Astrocyte (in vitro differentiated cells and primary cell): ENCODE measurements at regions not wholly inside any gene's neighbourhood (a gene's known extent, or its start where the extent isn't known, plus 50 kb on each side); places are given as distances from the start of the nearest gene placed in this dataset.

Experiments
- DNase-seq: peaks from one replicate; pipeline ENCODE4 v3.0.0-alpha.2; 2010; ENCODE audit warnings: low read depth
- FAIRE-seq: peaks from 2 replicates; lab custom pipeline; 2011; peaks lifted over from hg19 to GRCh38; lab: Jason Lieb, UNC
- H2AFZ ChIP-seq: 2 replicates; pipeline ENCODE4 v1.6.0; 2012; ENCODE audit warnings: low read depth, low read length, inconsistent platforms
- H3K27ac ChIP-seq: 2 replicates; pipeline ENCODE4 v1.5.1; 2011; ENCODE audit warnings: low read depth, low read length, inconsistent platforms
- H3K27me3 ChIP-seq: 2 replicates; pipeline ENCODE4 v1.6.0; 2011; ENCODE audit warnings: low read length, inconsistent platforms; ENCODE audit not compliant: insufficient read depth
- H3K36me3 ChIP-seq: 2 replicates; pipeline ENCODE4 v1.5.1; 2011; ENCODE audit warnings: low read length, inconsistent platforms; ENCODE audit not compliant: insufficient read depth
- H3K4me1 ChIP-seq: 2 replicates; pipeline ENCODE4 v1.5.1; 2011; ENCODE audit warnings: low read length, inconsistent platforms; ENCODE audit not compliant: insufficient read depth
- H3K4me2 ChIP-seq: 2 replicates; pipeline ENCODE4 v1.6.0; 2012; ENCODE audit warnings: low read length, inconsistent platforms
- H3K4me3 ChIP-seq: 2 replicates; pipeline ENCODE4 v1.5.1; 2011; ENCODE audit warnings: low read depth, mild to moderate bottlenecking, low read length, inconsistent platforms; ENCODE audit not compliant: insufficient read depth
- H3K79me2 ChIP-seq: 2 replicates; pipeline ENCODE4 v1.6.0; 2012; ENCODE audit warnings: mild to moderate bottlenecking, low read length, inconsistent platforms; ENCODE audit not compliant: insufficient read depth
- H3K9ac ChIP-seq: 2 replicates; pipeline ENCODE4 v1.6.0; 2012; ENCODE audit warnings: mild to moderate bottlenecking, low read length, inconsistent platforms
- H3K9me3 ChIP-seq: 2 replicates; pipeline ENCODE4 v1.5.1; 2012; ENCODE audit warnings: low read depth, mild to moderate bottlenecking, low read length, inconsistent platforms; ENCODE audit not compliant: insufficient read depth
- H4K20me1 ChIP-seq: 2 replicates; pipeline ENCODE4 v1.6.0; 2012; ENCODE audit warnings: low read length, inconsistent platforms; ENCODE audit not compliant: insufficient read depth
- H3K27ac Mint-ChIP-seq: one replicate; pipeline ENCODE4 v1.8.0; 2021; ENCODE audit warnings: mild to moderate bottlenecking, mixed read lengths; ENCODE audit not compliant: unreplicated experiment
- H3K27me3 Mint-ChIP-seq: one replicate; pipeline ENCODE4 v1.8.0; 2021; ENCODE audit warnings: low read depth, mixed read lengths; ENCODE audit not compliant: unreplicated experiment
- H3K36me3 Mint-ChIP-seq: one replicate; pipeline ENCODE4 v1.8.0; 2021; ENCODE audit warnings: low read depth, mixed read lengths; ENCODE audit not compliant: unreplicated experiment
- H3K4me1 Mint-ChIP-seq: one replicate; pipeline ENCODE4 v1.8.0; 2021; ENCODE audit warnings: low read depth, mixed read lengths; ENCODE audit not compliant: unreplicated experiment
- H3K4me3 Mint-ChIP-seq: one replicate; pipeline ENCODE4 v1.8.0; 2021; ENCODE audit warnings: mild to moderate bottlenecking, moderate library complexity, mixed read lengths; ENCODE audit not compliant: unreplicated experiment
- H3K9me3 Mint-ChIP-seq: one replicate; pipeline ENCODE4 v1.8.0; 2021; ENCODE audit warnings: mild to moderate bottlenecking, mixed read lengths; ENCODE audit not compliant: unreplicated experiment
- EZH2 ChIP-seq: IDR thresholded peaks from 2 replicates; pipeline ENCODE4 v1.6.1; 2012; ENCODE audit warnings: mild to moderate bottlenecking, low read length, inconsistent platforms; ENCODE audit not compliant: insufficient read depth
- TF ChIP-seq, protein P1 (sequence below): IDR thresholded peaks from 2 replicates; pipeline ENCODE4 v1.5.1; 2011; ENCODE audit warnings: low read depth, mild to moderate bottlenecking, inconsistent platforms, low read length, moderate library complexity; ENCODE audit not compliant: insufficient read depth

GRCh38 chr10:125534515-125534914 lies 148.4 kb downstream of the TEX36 start:
- H4K20me1 ChIP-seq = no peaks in the 10 kb centered on the region
- H3K27me3 ChIP-seq = no peaks in the 10 kb centered on the region
- no peak overlapping the region for H3K4me3 ChIP-seq
- Mint-ChIP-seq H3K27ac (no peak overlapping the region), H3K4me1 (no peaks in the 10 kb centered on the region), H3K4me3 (no peak overlapping the region), H3K36me3 (no peaks in the 10 kb centered on the region), H3K27me3 (peaks cover 34% of the 10 kb centered on the region), H3K9me3 (peaks cover 1% of the 10 kb centered on the region)
- H3K9ac ChIP-seq = no peak overlapping the region
- DNase-seq (no peak), FAIRE-seq (no peak)
- no peaks in the 10 kb centered on the region for H3K4me1 ChIP-seq
- no peak for TF ChIP-seq EZH2
- TF ChIP-seq, protein P1, sequence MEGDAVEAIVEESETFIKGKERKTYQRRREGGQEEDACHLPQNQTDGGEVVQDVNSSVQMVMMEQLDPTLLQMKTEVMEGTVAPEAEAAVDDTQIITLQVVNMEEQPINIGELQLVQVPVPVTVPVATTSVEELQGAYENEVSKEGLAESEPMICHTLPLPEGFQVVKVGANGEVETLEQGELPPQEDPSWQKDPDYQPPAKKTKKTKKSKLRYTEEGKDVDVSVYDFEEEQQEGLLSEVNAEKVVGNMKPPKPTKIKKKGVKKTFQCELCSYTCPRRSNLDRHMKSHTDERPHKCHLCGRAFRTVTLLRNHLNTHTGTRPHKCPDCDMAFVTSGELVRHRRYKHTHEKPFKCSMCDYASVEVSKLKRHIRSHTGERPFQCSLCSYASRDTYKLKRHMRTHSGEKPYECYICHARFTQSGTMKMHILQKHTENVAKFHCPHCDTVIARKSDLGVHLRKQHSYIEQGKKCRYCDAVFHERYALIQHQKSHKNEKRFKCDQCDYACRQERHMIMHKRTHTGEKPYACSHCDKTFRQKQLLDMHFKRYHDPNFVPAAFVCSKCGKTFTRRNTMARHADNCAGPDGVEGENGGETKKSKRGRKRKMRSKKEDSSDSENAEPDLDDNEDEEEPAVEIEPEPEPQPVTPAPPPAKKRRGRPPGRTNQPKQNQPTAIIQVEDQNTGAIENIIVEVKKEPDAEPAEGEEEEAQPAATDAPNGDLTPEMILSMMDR = no peak
- no peak overlapping the region for H3K4me2 ChIP-seq
- no peaks in the 10 kb centered on the region for H3K79me2 ChIP-seq
- no peak overlapping the region for H2AFZ ChIP-seq
- H3K27ac ChIP-seq = no peak overlapping the region
- H3K36me3 ChIP-seq = no peaks in the 10 kb centered on the region
- no peaks in the 10 kb centered on the region for H3K9me3 ChIP-seq

- no peaks in the 10 kb centered on the region for H4K20me1 ChIP-seq
- H3K4me1 ChIP-seq = no peaks in the 10 kb centered on the region
- no peak overlapping the region for H3K27ac ChIP-seq
- no peaks in the 10 kb centered on the region for H3K36me3 Mint-ChIP-seq
- H3K9me3 Mint-ChIP-seq = peaks cover 1% of the 10 kb centered on the region
- H3K9ac ChIP-seq = no peak overlapping the region
- H3K4me3 Mint-ChIP-seq = no peak overlapping the region
- H2AFZ ChIP-seq = no peak overlapping the region
- H3K4me2 ChIP-seq = no peak overlapping the region
- H3K27me3 Mint-ChIP-seq = peaks cover 35% of the 10 kb centered on the region
- H3K27ac Mint-ChIP-seq = no peak overlapping the region
- H3K79me2 ChIP-seq = no peaks in the 10 kb centered on the region
- H3K4me3 ChIP-seq = no peak overlapping the region
- DNase-seq = no peak
- FAIRE-seq = no peak
- H3K27me3 ChIP-seq = no peaks in the 10 kb centered on the region
- no peaks in the 10 kb centered on the region for H3K4me1 Mint-ChIP-seq
- TF ChIP-seq, protein P1 = no peak
- TF ChIP-seq EZH2 = no peak
- no peaks in the 10 kb centered on the region for H3K9me3 ChIP-seq
- H3K36me3 ChIP-seq = no peaks in the 10 kb centered on the region
Observed at GRCh38 chr10:125533866-125534265, 149.1 kb downstream of the TEX36 start.

DNA sequence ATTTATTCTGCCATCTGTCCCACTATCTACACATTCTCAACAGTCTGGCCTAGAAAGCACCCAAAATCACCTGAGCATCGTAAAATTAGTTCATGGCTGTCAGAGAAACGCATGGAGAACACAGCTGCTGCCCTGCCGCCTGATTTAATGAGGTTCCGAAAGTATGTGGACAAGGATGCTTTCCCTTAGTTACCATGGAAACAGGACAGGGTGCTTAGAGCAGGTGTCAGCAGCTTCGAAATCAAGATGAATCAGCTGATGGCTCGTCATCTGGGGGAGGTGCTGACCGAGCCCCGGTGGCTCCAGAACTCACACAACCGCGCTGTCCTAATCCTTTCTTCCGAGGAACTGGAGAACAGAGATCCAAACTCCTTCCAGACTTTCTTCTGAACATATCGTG lies 151.5 kb downstream of the TEX36 start:
- TF ChIP-seq EZH2 = no peak
- TF ChIP-seq, protein P1 = no peak
- Histone ChIP-seq H3K27me3 (no peaks in the 10 kb centered on the region), H3K4me1 (no peaks in the 10 kb centered on the region), H3K36me3 (no peaks in the 10 kb centered on the region), H3K4me3 (no peak overlapping the region), H2AFZ (no peak overlapping the region), H3K9ac (no peak overlapping the region), H3K9me3 (no peaks in the 10 kb centered on the region), H3K4me2 (no peak overlapping the region), H3K79me2 (no peaks in the 10 kb centered on the region), H4K20me1 (no peaks in the 10 kb centered on the region), H3K27ac (no peak overlapping the region)
- peaks cover 27% of the 10 kb centered on the region for H3K27me3 Mint-ChIP-seq
- no peaks in the 10 kb centered on the region for H3K36me3 Mint-ChIP-seq
- no peak for FAIRE-seq
- H3K27ac Mint-ChIP-seq = no peak overlapping the region
- H3K4me1 Mint-ChIP-seq = no peaks in the 10 kb centered on the region
- no peak overlapping the region for H3K4me3 Mint-ChIP-seq
- no peak for DNase-seq
- H3K9me3 Mint-ChIP-seq = peaks cover 1% of the 10 kb centered on the region
